Heart right ventricle (tissue), 16 donors: ENCODE measurements at regions not wholly inside any gene's neighbourhood (a gene's known extent, or its start where the extent isn't known, plus 50 kb on each side); places are given as distances from the start of the nearest gene placed in this dataset.
"Not testable (repeated sequence)": the region's sequence is repeated elsewhere in the genome, so short reads cannot be mapped to it uniquely, and the experiment has no call there.

ENCODE experiments used
- ATAC-seq, 8 donors: fragments of 200-7000 bp; cut with Tn5 transposase; one replicate each; pipeline ENCODE4 v1.9.1; 2020; ENCODE audit warnings: mild to moderate bottlenecking in 8 of 8, moderate library complexity in 8 of 8, moderate number of reproducible peaks in 1 of 8
- DNase-seq, 2 donors: peaks; one replicate each; pipeline ENCODE4 v3.0.0-alpha.2; 2020
- H3K27ac ChIP-seq, 10 donors: fragments of 200-600 bp; sonication (generic) in 2 of 10; one replicate each; pipeline versions ENCODE4 v1.5.0 to v1.8.0; 2020 to 2022; ENCODE audit warnings: mild to moderate bottlenecking in 3 of 10
- H3K27me3 ChIP-seq, 7 donors: fragments of 200-600 bp; one replicate each; pipeline ENCODE4 v1.8.0; 2021 to 2022; ENCODE audit warnings: mild to moderate bottlenecking in 2 of 7
- H3K36me3 ChIP-seq, 9 donors: fragments of 200-600 bp; sonication (generic) in 1 of 9; one replicate each; pipeline versions ENCODE4 v1.5.0 to v1.8.0; 2020 to 2022; ENCODE audit warnings: mild to moderate bottlenecking in 2 of 9
- H3K4me1 ChIP-seq, 9 donors: fragments of 200-600 bp; sonication (generic) in 1 of 9; one replicate each; pipeline versions ENCODE4 v1.5.0 to v1.8.0; 2020 to 2022; ENCODE audit warnings: mild to moderate bottlenecking in 4 of 9
- H3K4me3 ChIP-seq, 10 donors: fragments of 200-600 bp; sonication (generic) in 2 of 10; one replicate each; pipeline versions ENCODE4 v1.5.0 to v1.8.0; 2020 to 2022; ENCODE audit warnings: mild to moderate bottlenecking in 7 of 10, moderate library complexity in 2 of 10
- H3K9me3 ChIP-seq, 11 donors: fragments of 200-600 bp in 10 of 11; sonication (generic) in 2 of 11; one replicate each; pipeline versions ENCODE4 v1.5.0 to v1.8.0; 2013 to 2022; ENCODE audit warnings: mild to moderate bottlenecking in 2 of 11, control low read depth in 1 of 11, moderate library complexity in 1 of 11
- CTCF ChIP-seq, 9 donors: fragments of 200-600 bp; sonication (generic) in 2 of 9; IDR thresholded peaks; one replicate each; pipeline versions ENCODE4 v1.5.0 to v1.8.0; 2021 to 2022; ENCODE audit warnings: antibody characterized with exemption in 9 of 9, mild to moderate bottlenecking in 5 of 9, moderate library complexity in 1 of 9
- WGBS, 2 donors: extraction: QIAGEN DNeasy Blood & Tissue Kit; methylation state at CpG; one replicate each; pipeline ENCODE4 v1.1.7; 2013; ENCODE audit warnings: inconsistent platforms in 1 of 2; 5-methylcytosine and 5-hydroxymethylcytosine counted together
- intact Hi-C, 10 donors: fragments of 100-400 bp; cut with DNase I; formaldehyde crosslinking; loops; one replicate each; pipeline versions ENCODE4 v1.11.1 to v1.14.2; 2022
- donor health status: Arrhythmogenic right ventricular cardiomyopathy.
- donor health status: ischemic (EF 13 %, LVEDD 7.1; RV severe dilation, severe dysfunction).
- donor health status: healthy with polysubstance abuse.
- donor health status: DM: no; HTN: yes; CAD: no.
- donor health status: DM: no; HTN: no; CAD: no.
- donor health status: ischemic (EF 25% LVEDD 6.9; RV normal size, moderate dysfunction).
- donor health status: ischemic (EF 25% LVEDD 5.7; RV mildly dilated, moderate dysfunction).
- donor health status: healthy.
- donor health status: DM: yes; HTN: yes; CAD: no.
- donor health status: Ischemic cardiomyopathy.
- donor health status: ischemic (EF 35%, LVEDD 5.7; RV mildly dilated, moderate dysfunction).
- donor health status: nonischemic (EF 11% LVEDD 7.7; RV severe dilation, severe dysfunction).
- donor health status: DM: yes; HTN: yes; CAD: no.
- donor health status: PGD.
- donor health status: ischemic (EF 29% LVEDD 5.4; RV normal size, mild dysfunction).
- donor health status: nonischemic (EF 23%, LVEDD 6.1; RV moderate dilation, normal function).

DNA sequence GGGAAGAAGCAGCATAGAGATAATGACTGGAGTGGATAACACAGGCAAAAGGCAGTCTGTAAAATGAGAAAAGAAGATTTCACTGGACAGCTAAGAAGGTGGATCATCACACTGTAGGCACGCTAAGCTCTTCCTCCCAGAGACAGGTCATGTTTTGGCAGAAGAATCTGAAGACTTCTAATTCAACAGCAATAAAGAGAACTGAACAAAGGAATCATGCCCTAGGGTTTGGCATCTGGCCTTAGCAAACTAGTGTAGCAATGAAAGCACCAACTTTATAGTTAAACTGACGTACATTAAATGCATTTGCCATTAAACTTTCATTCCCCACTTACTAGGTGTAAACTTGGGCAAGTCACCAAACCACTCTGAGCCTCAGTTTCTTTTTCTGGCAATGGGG, 84.4 kb upstream of the SEM1 start:
- Histone ChIP-seq H3K9me3 (no peaks in the 10 kb centered on the region), H3K4me1 (no peaks in the 10 kb centered on the region), H3K4me3 (no peak overlapping the region), H3K27me3 (no peaks in the 10 kb centered on the region), H3K27ac (no peak overlapping the region), H3K36me3 (no peaks in the 10 kb centered on the region)
- intact Hi-C loops: no loop called here
- no peak for DNase-seq
- ATAC-seq: no peak
- 88 to 94% methylated on average over 2 of the region's 2 CpGs for WGBS, 2 donors
- no peak for TF ChIP-seq CTCF (IDR thresholded peaks at IDR 0.05)

GRCh38 chr7:96800122-96800521, 90.5 kb upstream of the SEM1 start:
- H3K4me1 ChIP-seq: no peaks in the 10 kb centered on the region
- intact Hi-C loops: no loop called here
- no peaks in the 10 kb centered on the region for H3K36me3 ChIP-seq
- no peak for DNase-seq
- H3K4me3 ChIP-seq: no peak overlapping the region
- no peak for TF ChIP-seq CTCF (IDR thresholded peaks at IDR 0.05)
- H3K9me3 ChIP-seq: no peaks in the 10 kb centered on the region
- no peak overlapping the region for H3K27ac ChIP-seq
- no peak for ATAC-seq
- H3K27me3 ChIP-seq: peaks cover 0 to 5% (median 0%) of the 10 kb centered on the region in 7 donors
- WGBS, 2 donors: 81 to 85% methylated on average over 3 of the region's 3 CpGs

- no peaks in the 10 kb centered on the region for H3K4me1 ChIP-seq
Measured at GRCh38 chr7:96800824-96801223, 91.2 kb upstream of the SEM1 start.

GRCh38 chr7:96819111-96819700, 109.6 kb upstream of the SEM1 start:
- TF ChIP-seq CTCF (IDR thresholded peaks at IDR 0.05): no peak
- WGBS, 2 donors: 18 to 32% methylated on average over 1 of the region's 1 CpG
- ATAC-seq: no peak

More at GRCh38 chr7:96800824-96801223, 91.2 kb upstream of the SEM1 start:
- intact Hi-C loops: no loop called here
- Histone ChIP-seq H3K27ac (no peak overlapping the region), H3K4me3 (no peak overlapping the region), H3K27me3 (peaks cover 0 to 5% (median 0%) of the 10 kb centered on the region in 7 donors), H3K9me3 (no peaks in the 10 kb centered on the region), H3K36me3 (no peaks in the 10 kb centered on the region)
- 58 to 70% methylated on average over 2 of the region's 2 CpGs for WGBS, 2 donors
- no peak for ATAC-seq
- no peak for DNase-seq
- no peak for TF ChIP-seq CTCF (IDR thresholded peaks at IDR 0.05)

DNA sequence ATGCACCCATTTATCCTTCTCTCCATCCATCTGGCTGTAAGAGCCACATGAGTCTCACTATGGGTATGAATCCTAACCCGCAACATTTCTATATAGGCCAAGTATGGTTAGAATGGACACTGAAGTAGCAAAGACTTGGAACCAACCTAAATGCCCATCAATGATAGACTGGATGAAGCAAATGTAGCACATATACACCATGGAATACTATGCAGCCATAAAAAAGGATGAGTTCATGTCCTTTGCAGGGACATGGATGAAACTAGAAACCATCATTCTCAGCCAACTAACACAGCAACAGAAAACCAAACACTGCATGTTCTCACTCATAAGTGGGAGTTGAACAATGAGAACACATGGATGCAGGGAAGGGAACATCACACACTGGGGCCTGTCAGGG, 111.5 kb upstream of the SEM1 start:
- 96 to 100% methylated on average over 1 of the region's 1 CpG for WGBS, 2 donors
- H3K27me3 ChIP-seq, DNase-seq, intact Hi-C loops, H3K9me3 ChIP-seq, H3K36me3 ChIP-seq, ATAC-seq, H3K4me3 ChIP-seq, H3K4me1 ChIP-seq, H3K27ac ChIP-seq: not testable (repeated sequence)

More at GRCh38 chr7:96819111-96819700, 109.6 kb upstream of the SEM1 start:
- H3K27ac ChIP-seq: no peak overlapping the region
- intact Hi-C loops: no loop called here
- no peak overlapping the region for H3K4me3 ChIP-seq
- H3K9me3 ChIP-seq: peaks cover 0 to 5% (median 0%) of the 10 kb centered on the region in 11 donors
- DNase-seq: no peak
- no peaks in the 10 kb centered on the region for H3K36me3 ChIP-seq
- no peaks in the 10 kb centered on the region for H3K4me1 ChIP-seq
- peaks cover 0 to 5% (median 0%) of the 10 kb centered on the region in 7 donors for H3K27me3 ChIP-seq
